ENCODE measurements at regions not wholly inside any gene's neighbourhood (a gene's known extent, or its start where the extent isn't known, plus 50 kb on each side); places are given as distances from the start of the nearest gene placed in this dataset.

DNA sequence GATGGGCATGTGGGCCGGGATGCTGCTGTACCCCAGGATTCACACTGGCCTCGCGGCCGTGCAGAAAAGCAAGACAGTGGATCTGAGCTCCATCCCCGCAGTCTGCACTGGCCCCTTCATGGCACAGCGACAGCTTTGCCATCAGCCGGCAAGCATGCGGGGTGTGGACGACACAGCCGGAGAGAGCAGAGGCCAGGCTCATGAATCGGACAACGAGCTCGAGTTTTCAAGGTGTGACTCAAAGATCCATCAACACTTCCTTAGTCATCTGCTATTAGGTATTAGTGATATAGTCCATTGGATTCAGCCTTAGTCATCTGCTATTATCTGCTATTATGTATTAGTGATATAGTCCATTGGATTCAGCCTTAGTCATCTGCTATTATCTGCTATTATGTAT is 254.7 kb downstream of the KLF6 start:
- Histone ChIP-seq H3K27ac (ENCODE audit: low read depth, low read length) (no peak overlapping the region), H3K9me3 (ENCODE audit: control insufficient read depth, insufficient read depth, low read length) (no peaks in the 10 kb centered on the region), H3K79me2 (ENCODE audit: control insufficient read depth, low read length) (no peaks in the 10 kb centered on the region), H3F3A (ENCODE audit: control insufficient read depth, insufficient read depth) (no peaks in the 10 kb centered on the region), H3K27me3 (ENCODE audit: control insufficient read depth, low read length) (no peaks in the 10 kb centered on the region), H3K9me2 (replicated peaks; ENCODE audit: control insufficient read depth, low read length) (no peaks in the 10 kb centered on the region), H3K4me3 (ENCODE audit: low read length) (no peak overlapping the region), H4K20me1 (ENCODE audit: control insufficient read depth, insufficient read depth, low read depth, low read length) (no peaks in the 10 kb centered on the region), H3K4me2 (ENCODE audit: low read length) (no peak overlapping the region), H3K4me1 (ENCODE audit: control insufficient read depth, low read length) (no peaks in the 10 kb centered on the region), H3K36me3 (ENCODE audit: control insufficient read depth, low read length) (no peaks in the 10 kb centered on the region)
- TF ChIP-seq, protein P1, sequence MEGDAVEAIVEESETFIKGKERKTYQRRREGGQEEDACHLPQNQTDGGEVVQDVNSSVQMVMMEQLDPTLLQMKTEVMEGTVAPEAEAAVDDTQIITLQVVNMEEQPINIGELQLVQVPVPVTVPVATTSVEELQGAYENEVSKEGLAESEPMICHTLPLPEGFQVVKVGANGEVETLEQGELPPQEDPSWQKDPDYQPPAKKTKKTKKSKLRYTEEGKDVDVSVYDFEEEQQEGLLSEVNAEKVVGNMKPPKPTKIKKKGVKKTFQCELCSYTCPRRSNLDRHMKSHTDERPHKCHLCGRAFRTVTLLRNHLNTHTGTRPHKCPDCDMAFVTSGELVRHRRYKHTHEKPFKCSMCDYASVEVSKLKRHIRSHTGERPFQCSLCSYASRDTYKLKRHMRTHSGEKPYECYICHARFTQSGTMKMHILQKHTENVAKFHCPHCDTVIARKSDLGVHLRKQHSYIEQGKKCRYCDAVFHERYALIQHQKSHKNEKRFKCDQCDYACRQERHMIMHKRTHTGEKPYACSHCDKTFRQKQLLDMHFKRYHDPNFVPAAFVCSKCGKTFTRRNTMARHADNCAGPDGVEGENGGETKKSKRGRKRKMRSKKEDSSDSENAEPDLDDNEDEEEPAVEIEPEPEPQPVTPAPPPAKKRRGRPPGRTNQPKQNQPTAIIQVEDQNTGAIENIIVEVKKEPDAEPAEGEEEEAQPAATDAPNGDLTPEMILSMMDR (IDR thresholded peaks at IDR 0.05; ENCODE audit: low read depth, low read length, poor library complexity, severe bottlenecking): no peak
- TF ChIP-seq EZH2phosphoT487 (IDR thresholded peaks at IDR 0.05; ENCODE audit: borderline replicate concordance, low read length): no peak

DNA sequence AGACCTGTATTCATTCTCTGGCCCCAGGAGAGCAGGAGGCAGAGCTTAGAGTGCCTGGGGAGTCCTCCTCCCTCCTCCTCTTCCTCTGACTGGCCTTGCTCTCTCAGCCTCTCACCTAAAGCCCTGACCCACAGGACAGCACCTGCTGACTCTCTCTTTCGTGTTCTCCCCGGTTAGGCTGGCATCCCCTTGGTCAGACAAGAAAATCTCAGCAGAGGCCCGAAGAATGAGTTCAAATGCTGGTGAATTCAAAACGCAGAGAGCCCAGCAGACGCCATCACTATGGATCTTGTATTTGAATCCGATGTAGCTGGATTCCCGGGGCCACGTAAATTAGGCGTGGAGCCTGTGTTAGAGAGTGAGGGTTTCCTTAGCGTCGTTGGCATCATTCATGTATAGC is 255.3 kb downstream of the KLF6 start:
- H3K27ac ChIP-seq (ENCODE audit: low read depth, low read length): no peak overlapping the region
- no peaks in the 10 kb centered on the region for H3F3A ChIP-seq (ENCODE audit: control insufficient read depth, insufficient read depth)
- H3K36me3 ChIP-seq (ENCODE audit: control insufficient read depth, low read length): no peaks in the 10 kb centered on the region
- no peak overlapping the region for H3K4me3 ChIP-seq (ENCODE audit: low read length)
- H3K9me3 ChIP-seq (ENCODE audit: control insufficient read depth, insufficient read depth, low read length): no peaks in the 10 kb centered on the region
- no peaks in the 10 kb centered on the region for H3K79me2 ChIP-seq (ENCODE audit: control insufficient read depth, low read length)
- no peaks in the 10 kb centered on the region for H3K4me1 ChIP-seq (ENCODE audit: control insufficient read depth, low read length)
- H4K20me1 ChIP-seq (ENCODE audit: control insufficient read depth, insufficient read depth, low read depth, low read length): no peaks in the 10 kb centered on the region
- H3K4me2 ChIP-seq (ENCODE audit: low read length): no peak overlapping the region
- TF ChIP-seq, protein P1 (IDR thresholded peaks at IDR 0.05; ENCODE audit: low read depth, low read length, poor library complexity, severe bottlenecking): no peak
- no peak for TF ChIP-seq EZH2phosphoT487 (IDR thresholded peaks at IDR 0.05; ENCODE audit: borderline replicate concordance, low read length)
- H3K27me3 ChIP-seq (ENCODE audit: control insufficient read depth, low read length): no peaks in the 10 kb centered on the region
- no peaks in the 10 kb centered on the region for H3K9me2 ChIP-seq (replicated peaks; ENCODE audit: control insufficient read depth, low read length)

DNA sequence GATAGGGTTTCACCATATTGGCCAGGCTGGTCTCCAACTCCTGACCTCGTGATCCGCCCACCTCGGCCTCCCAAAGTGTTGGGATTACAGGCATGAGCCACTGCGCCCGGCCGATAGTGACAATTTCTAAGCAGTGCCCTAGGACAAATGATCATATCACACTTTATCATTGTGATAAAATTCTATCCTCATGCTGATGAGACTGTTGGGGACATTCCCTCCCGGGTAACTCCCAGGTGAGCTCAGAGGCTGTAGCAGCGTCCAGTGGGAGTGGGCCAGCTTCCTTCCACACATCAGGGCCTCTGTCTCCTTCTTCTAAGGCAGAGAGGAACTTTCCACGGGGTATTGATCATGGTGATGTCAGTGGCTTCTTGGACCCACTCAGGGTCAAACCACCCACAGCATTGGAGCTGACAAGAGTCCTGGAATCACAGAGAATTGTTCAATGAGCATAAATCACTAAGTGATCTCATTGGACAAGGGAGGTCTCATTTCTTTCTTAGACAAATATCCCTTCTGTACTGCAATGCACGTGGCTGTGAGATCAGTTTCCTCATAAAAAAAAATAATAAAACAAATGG is 256.1 kb downstream of the KLF6 start:
- no peaks in the 10 kb centered on the region for H3K9me3 ChIP-seq (ENCODE audit: control insufficient read depth, insufficient read depth, low read length)
- no peak overlapping the region for H3K4me2 ChIP-seq (ENCODE audit: low read length)
- H4K20me1 ChIP-seq (ENCODE audit: control insufficient read depth, insufficient read depth, low read depth, low read length): no peaks in the 10 kb centered on the region
- no peaks in the 10 kb centered on the region for H3K9me2 ChIP-seq (replicated peaks; ENCODE audit: control insufficient read depth, low read length)
- H3K27me3 ChIP-seq (ENCODE audit: control insufficient read depth, low read length): no peaks in the 10 kb centered on the region
- H3K4me1 ChIP-seq (ENCODE audit: control insufficient read depth, low read length): no peaks in the 10 kb centered on the region
- no peaks in the 10 kb centered on the region for H3K36me3 ChIP-seq (ENCODE audit: control insufficient read depth, low read length)
- no peaks in the 10 kb centered on the region for H3F3A ChIP-seq (ENCODE audit: control insufficient read depth, insufficient read depth)
- TF ChIP-seq, protein P1 (IDR thresholded peaks at IDR 0.05; ENCODE audit: low read depth, low read length, poor library complexity, severe bottlenecking): no peak
- TF ChIP-seq EZH2phosphoT487 (IDR thresholded peaks at IDR 0.05; ENCODE audit: borderline replicate concordance, low read length): no peak
- H3K79me2 ChIP-seq (ENCODE audit: control insufficient read depth, low read length): no peaks in the 10 kb centered on the region
- H3K27ac ChIP-seq (ENCODE audit: low read depth, low read length): no peak overlapping the region
- H3K4me3 ChIP-seq (ENCODE audit: low read length): no peak overlapping the region
